ENCODE measurements at regions not wholly inside any gene's neighbourhood (a gene's known extent, or its start where the extent isn't known, plus 50 kb on each side); places are given as distances from the start of the nearest gene placed in this dataset.

DNA sequence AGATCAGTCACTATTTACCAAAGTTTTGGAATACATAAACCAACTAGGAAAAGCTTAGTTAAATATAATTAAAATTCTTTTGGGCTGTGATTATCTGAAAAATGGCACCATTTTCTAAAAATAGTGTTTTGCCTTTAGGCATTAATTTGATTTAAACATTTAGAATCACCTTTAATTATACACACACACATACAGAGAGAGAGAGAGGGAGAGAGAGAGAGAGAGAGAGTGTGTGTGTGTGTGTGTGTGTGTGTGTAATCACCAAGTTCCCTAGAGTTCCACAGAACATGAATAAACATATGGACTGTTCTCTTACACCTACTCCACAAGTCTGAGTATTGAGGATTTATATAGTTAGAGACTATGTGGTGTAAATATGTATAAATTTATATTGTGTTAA is 141.2 kb upstream of the ATXN1 start:
- no peak for TF ChIP-seq EP300 (IDR thresholded peaks at IDR 0.05; ENCODE audit: borderline replicate concordance in 1 of 2, low read depth in 1 of 2, low read length in 1 of 2)
- TF ChIP-seq, protein P1, sequence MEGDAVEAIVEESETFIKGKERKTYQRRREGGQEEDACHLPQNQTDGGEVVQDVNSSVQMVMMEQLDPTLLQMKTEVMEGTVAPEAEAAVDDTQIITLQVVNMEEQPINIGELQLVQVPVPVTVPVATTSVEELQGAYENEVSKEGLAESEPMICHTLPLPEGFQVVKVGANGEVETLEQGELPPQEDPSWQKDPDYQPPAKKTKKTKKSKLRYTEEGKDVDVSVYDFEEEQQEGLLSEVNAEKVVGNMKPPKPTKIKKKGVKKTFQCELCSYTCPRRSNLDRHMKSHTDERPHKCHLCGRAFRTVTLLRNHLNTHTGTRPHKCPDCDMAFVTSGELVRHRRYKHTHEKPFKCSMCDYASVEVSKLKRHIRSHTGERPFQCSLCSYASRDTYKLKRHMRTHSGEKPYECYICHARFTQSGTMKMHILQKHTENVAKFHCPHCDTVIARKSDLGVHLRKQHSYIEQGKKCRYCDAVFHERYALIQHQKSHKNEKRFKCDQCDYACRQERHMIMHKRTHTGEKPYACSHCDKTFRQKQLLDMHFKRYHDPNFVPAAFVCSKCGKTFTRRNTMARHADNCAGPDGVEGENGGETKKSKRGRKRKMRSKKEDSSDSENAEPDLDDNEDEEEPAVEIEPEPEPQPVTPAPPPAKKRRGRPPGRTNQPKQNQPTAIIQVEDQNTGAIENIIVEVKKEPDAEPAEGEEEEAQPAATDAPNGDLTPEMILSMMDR (IDR thresholded peaks at IDR 0.05): no peak
- TF ChIP-seq YY1 (IDR thresholded peaks at IDR 0.05; ENCODE audit: low read depth): no peak
